Stimulated activated naive CD4-positive, alpha-beta T cell treated with Interleukin-2 at 50 U/mL for 16 hours (primary cell): ENCODE measurements at regions not wholly inside any gene's neighbourhood (a gene's known extent, or its start where the extent isn't known, plus 50 kb on each side); places are given as distances from the start of the nearest gene placed in this dataset.

Source experiments
- DNase-seq: peaks from one replicate; lab custom pipeline; 2025; lab: John Stamatoyannopoulos, UW

- no peak for DNase-seq
Observed at GRCh38 chr22:22148905-22149304, 95.7 kb upstream of the VPREB1 start.

GRCh38 chr22:22144858-22145257, 99.7 kb upstream of the VPREB1 start:
- DNase-seq = no peak

GRCh38 chr22:22143448-22143847, 101.1 kb upstream of the VPREB1 start:
- no peak for DNase-seq

GRCh38 chr22:22142661-22143060, 101.9 kb upstream of the VPREB1 start:
- DNase-seq = no peak

GRCh38 chr22:22141771-22142591, 102.6 kb upstream of the VPREB1 start:
- no peak for DNase-seq

- DNase-seq = no peak
Observed at GRCh38 chr22:22141031-22141430, 103.6 kb upstream of the VPREB1 start.

GRCh38 chr22:22139364-22139763, 105.2 kb upstream of the VPREB1 start:
- no peak for DNase-seq

- DNase-seq = no peak
Observed at GRCh38 chr22:22138915-22139314, 105.7 kb upstream of the VPREB1 start.

GRCh38 chr22:22137891-22138290, 106.7 kb upstream of the VPREB1 start:
- DNase-seq = no peak

- no peak for DNase-seq
Observed at GRCh38 chr22:22133910-22134309, 110.7 kb upstream of the VPREB1 start.

- DNase-seq = no peak
Observed at GRCh38 chr22:22130953-22131608, 113.5 kb upstream of the VPREB1 start.

GRCh38 chr22:22129387-22129786, 115.2 kb upstream of the VPREB1 start:
- DNase-seq = no peak

- DNase-seq = no peak
Observed at GRCh38 chr22:22128440-22128839, 116.1 kb upstream of the VPREB1 start.

GRCh38 chr22:22127100-22127499, 117.5 kb upstream of the VPREB1 start:
- DNase-seq = no peak

GRCh38 chr22:22125579-22126468, 118.8 kb upstream of the VPREB1 start:
- DNase-seq = no peak

GRCh38 chr22:22125028-22125578, 119.5 kb upstream of the VPREB1 start:
- DNase-seq = no peak

GRCh38 chr22:22124374-22124773, 120.2 kb upstream of the VPREB1 start:
- DNase-seq = no peak

GRCh38 chr22:22123960-22124278, 120.7 kb upstream of the VPREB1 start:
- no peak for DNase-seq

GRCh38 chr22:22123118-22123959, 121.2 kb upstream of the VPREB1 start:
- DNase-seq = no peak

- DNase-seq = no peak
Observed at GRCh38 chr22:22122348-22123117, 122.1 kb upstream of the VPREB1 start.

- no peak for DNase-seq
Observed at GRCh38 chr22:22121445-22121844, 123.1 kb upstream of the VPREB1 start.
